ENCODE measurements at regions not wholly inside any gene's neighbourhood (a gene's known extent, or its start where the extent isn't known, plus 50 kb on each side); places are given as distances from the start of the nearest gene placed in this dataset.
"Not testable (repeated sequence)": the region's sequence is repeated elsewhere in the genome, so short reads cannot be mapped to it uniquely, and the experiment has no call there.

- DNase-seq (ENCODE audit: low read depth): no peak
- no peak overlapping the region for H3K4me3 ChIP-seq (ENCODE audit: control insufficient read depth, low read depth, low read length)
- TF ChIP-seq CTCF (IDR thresholded peaks at IDR 0.05; ENCODE audit: control insufficient read depth, insufficient read depth, low read depth, low read length, missing control alignments): no peak
Observed at GRCh38 chr7:65471587-65471986, 97.9 kb downstream of the ZNF92 start.

- TF ChIP-seq CTCF (IDR thresholded peaks at IDR 0.05; ENCODE audit: control insufficient read depth, insufficient read depth, low read depth, low read length, missing control alignments): no peak
- no peak overlapping the region for H3K4me3 ChIP-seq (ENCODE audit: control insufficient read depth, low read depth, low read length)
Observed at GRCh38 chr7:65475040-65475726, 101.5 kb downstream of the ZNF92 start.

GRCh38 chr7:65475734-65476319 lies 102.2 kb downstream of the ZNF92 start:
- H3K4me3 ChIP-seq (ENCODE audit: control insufficient read depth, low read depth, low read length): no peak overlapping the region
- no peak for DNase-seq (ENCODE audit: low read depth)
- no peak for TF ChIP-seq CTCF (IDR thresholded peaks at IDR 0.05; ENCODE audit: control insufficient read depth, insufficient read depth, low read depth, low read length, missing control alignments)

More at GRCh38 chr7:65475040-65475726, 101.5 kb downstream of the ZNF92 start:
- no peak for DNase-seq (ENCODE audit: low read depth)

GRCh38 chr7:65477326-65477725 lies 103.7 kb downstream of the ZNF92 start:
- peak; percentile 32 for TF ChIP-seq CTCF (IDR thresholded peaks at IDR 0.05; ENCODE audit: control insufficient read depth, insufficient read depth, low read depth, low read length, missing control alignments)

GRCh38 chr7:65489260-65489767 lies 115.7 kb downstream of the ZNF92 start:
- no peak overlapping the region for H3K4me3 ChIP-seq (ENCODE audit: control insufficient read depth, low read depth, low read length)
- TF ChIP-seq CTCF (IDR thresholded peaks at IDR 0.05; ENCODE audit: control insufficient read depth, insufficient read depth, low read depth, low read length, missing control alignments): no peak
- no peak for DNase-seq (ENCODE audit: low read depth)

More at GRCh38 chr7:65477326-65477725, 103.7 kb downstream of the ZNF92 start:
- H3K4me3 ChIP-seq (ENCODE audit: control insufficient read depth, low read depth, low read length): no peak overlapping the region
- no peak for DNase-seq (ENCODE audit: low read depth)

- not testable (repeated sequence) for H3K4me3 ChIP-seq (ENCODE audit: control insufficient read depth, low read depth, low read length); DNase-seq (ENCODE audit: low read depth)
Observed at GRCh38 chr7:65496697-65497096, 123.0 kb downstream of the ZNF92 start.

GRCh38 chr7:65503434-65504152 lies 129.9 kb downstream of the ZNF92 start:
- no peak for TF ChIP-seq CTCF (IDR thresholded peaks at IDR 0.05; ENCODE audit: control insufficient read depth, insufficient read depth, low read depth, low read length, missing control alignments)

GRCh38 chr7:65504504-65505319 lies 131.1 kb downstream of the ZNF92 start:
- not testable (repeated sequence) for DNase-seq (ENCODE audit: low read depth); H3K4me3 ChIP-seq (ENCODE audit: control insufficient read depth, low read depth, low read length)

More at GRCh38 chr7:65503434-65504152, 129.9 kb downstream of the ZNF92 start:
- no peak for DNase-seq (ENCODE audit: low read depth)
- no peak overlapping the region for H3K4me3 ChIP-seq (ENCODE audit: control insufficient read depth, low read depth, low read length)

- not testable (repeated sequence) for DNase-seq (ENCODE audit: low read depth); H3K4me3 ChIP-seq (ENCODE audit: control insufficient read depth, low read depth, low read length)
Observed at GRCh38 chr7:65505320-65505633, 131.6 kb downstream of the ZNF92 start.

Data from AG09309 (cell line).